Vagina (tissue), 2 donors: ENCODE measurements at regions not wholly inside any gene's neighbourhood (a gene's known extent, or its start where the extent isn't known, plus 50 kb on each side); places are given as distances from the start of the nearest gene placed in this dataset.

Source experiments
- DNase-seq, 2 donors: peaks; one replicate each; pipeline ENCODE4 v3.0.0-alpha.2; 2017; ENCODE audit errors: extremely low spot score in 2 of 2
- H3K27ac ChIP-seq: fragments of 200-600 bp; sonication (generic); one replicate; pipeline ENCODE4 v1.5.1; 2019
- H3K27me3 ChIP-seq: fragments of 200-600 bp; sonication (generic); one replicate; pipeline ENCODE4 v1.5.1; 2019
- H3K36me3 ChIP-seq, 2 donors: fragments of 200-600 bp; sonication (generic); one replicate each; pipeline ENCODE4 v1.5.1; 2017 to 2019
- H3K4me1 ChIP-seq: fragments of 200-600 bp; sonication (generic); one replicate; pipeline ENCODE4 v1.5.1; 2019
- H3K4me3 ChIP-seq, 2 donors: fragments of 200-600 bp; sonication (generic); 1 replicate in 1 of 2; 2 replicates in 1 of 2; pipeline ENCODE4 v1.5.1; 2016 to 2019
- H3K9me3 ChIP-seq: fragments of 200-600 bp; sonication (generic); one replicate; pipeline ENCODE4 v1.5.1; 2019
- CTCF ChIP-seq, 3 experiments: fragments of 450-650 bp in 2 of 3; fragments of 200-600 bp in 1 of 3; sonication (generic) in 1 of 3; IDR thresholded peaks; one replicate each; pipeline ENCODE4 v1.5.1; 2017 to 2019; ENCODE audit warnings: antibody characterized with exemption in 3 of 3, mild to moderate bottlenecking in 2 of 3, moderate library complexity in 2 of 3
- POLR2A ChIP-seq, 2 donors: fragments of 450-650 bp; IDR thresholded peaks; one replicate each; pipeline ENCODE4 v1.6.1; 2017; ENCODE audit warnings: antibody characterized with exemption in 2 of 2, mild to moderate bottlenecking in 2 of 2, moderate library complexity in 2 of 2
- POLR2AphosphoS5 ChIP-seq, 2 donors: sonication (generic); formaldehyde crosslinking; IDR thresholded peaks; one replicate each; pipeline ENCODE4 v1.9.0; 2017; ENCODE audit warnings: antibody characterized with exemption in 2 of 2, mild to moderate bottlenecking in 2 of 2, low read depth in 1 of 2; ENCODE audit not compliant: insufficient read depth in 1 of 2
- intact Hi-C: fragments of 100-400 bp; cut with DNase I; formaldehyde crosslinking; loops from one replicate; pipeline ENCODE4 v1.15.1; 2023

- no peaks in the 10 kb centered on the region for H3K27me3 ChIP-seq
- no peak overlapping the region for H3K4me3 ChIP-seq
- no peaks in the 10 kb centered on the region for H3K4me1 ChIP-seq
- no peak for DNase-seq
- H3K9me3 ChIP-seq, result no peaks in the 10 kb centered on the region
- H3K36me3 ChIP-seq, result no peaks in the 10 kb centered on the region
- H3K27ac ChIP-seq, result no peak overlapping the region
- intact Hi-C loops, result no loop called here
- TF ChIP-seq CTCF (IDR thresholded peaks at IDR 0.05) (no peak), POLR2AphosphoS5 (IDR thresholded peaks at IDR 0.05; ENCODE audit: insufficient read depth in 1 of 2, low read depth in 1 of 2) (no peak), POLR2A (IDR thresholded peaks at IDR 0.05) (no peak)
Observed at GRCh38 chr13:84031120-84031519, 148.8 kb upstream of the SLITRK1 start.

- Histone ChIP-seq H3K27ac (no peak overlapping the region), H3K36me3 (no peaks in the 10 kb centered on the region), H3K4me1 (no peaks in the 10 kb centered on the region), H3K9me3 (no peaks in the 10 kb centered on the region), H3K27me3 (no peaks in the 10 kb centered on the region), H3K4me3 (no peak overlapping the region)
- TF ChIP-seq POLR2AphosphoS5 (IDR thresholded peaks at IDR 0.05; ENCODE audit: insufficient read depth in 1 of 2, low read depth in 1 of 2) (no peak), CTCF (IDR thresholded peaks at IDR 0.05) (no peak), POLR2A (IDR thresholded peaks at IDR 0.05) (no peak)
- no peak for DNase-seq
- intact Hi-C loops, result no loop called here
Observed at GRCh38 chr13:84029396-84029795, 147.1 kb upstream of the SLITRK1 start.

DNA sequence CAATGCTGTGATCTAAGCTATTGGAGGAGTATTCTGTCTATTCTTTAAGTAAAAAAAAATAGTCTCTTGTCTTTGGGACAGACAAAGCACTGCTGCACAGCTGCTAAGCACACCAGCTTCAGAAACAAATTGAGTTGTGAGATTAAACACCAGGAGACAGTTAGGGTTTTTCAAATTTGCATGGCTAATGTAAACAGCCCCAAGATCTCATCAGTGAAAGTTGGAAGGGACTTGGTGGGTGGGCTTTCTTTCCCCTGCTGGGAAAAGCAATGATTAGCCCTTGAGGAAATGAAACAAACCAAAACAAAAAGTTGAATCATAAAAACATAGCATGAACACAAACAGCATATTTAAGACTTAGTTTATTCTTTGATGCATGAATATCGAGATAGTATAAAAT, 143.6 kb upstream of the SLITRK1 start:
- Histone ChIP-seq H3K27ac (no peak overlapping the region), H3K9me3 (no peaks in the 10 kb centered on the region), H3K36me3 (no peaks in the 10 kb centered on the region), H3K4me1 (no peaks in the 10 kb centered on the region), H3K4me3 (no peak overlapping the region), H3K27me3 (no peaks in the 10 kb centered on the region)
- TF ChIP-seq POLR2AphosphoS5 (IDR thresholded peaks at IDR 0.05; ENCODE audit: insufficient read depth in 1 of 2, low read depth in 1 of 2) (no peak), CTCF (IDR thresholded peaks at IDR 0.05) (no peak), POLR2A (IDR thresholded peaks at IDR 0.05) (no peak)
- DNase-seq, result no peak
- intact Hi-C loops, result no loop called here

- Histone ChIP-seq H3K27me3 (no peaks in the 10 kb centered on the region), H3K9me3 (no peaks in the 10 kb centered on the region), H3K27ac (no peak overlapping the region), H3K4me1 (no peaks in the 10 kb centered on the region), H3K36me3 (no peaks in the 10 kb centered on the region), H3K4me3 (no peak overlapping the region)
- intact Hi-C loops, result no loop called here
- TF ChIP-seq POLR2A (IDR thresholded peaks at IDR 0.05), result no peak
- TF ChIP-seq POLR2AphosphoS5 (IDR thresholded peaks at IDR 0.05; ENCODE audit: insufficient read depth in 1 of 2, low read depth in 1 of 2), result no peak
- no peak for TF ChIP-seq CTCF (IDR thresholded peaks at IDR 0.05)
- no peak for DNase-seq
Observed at GRCh38 chr13:83996415-83996814, 114.1 kb upstream of the SLITRK1 start.

- Histone ChIP-seq H3K9me3 (no peaks in the 10 kb centered on the region), H3K4me3 (no peak overlapping the region), H3K4me1 (no peaks in the 10 kb centered on the region), H3K27me3 (no peaks in the 10 kb centered on the region), H3K27ac (no peak overlapping the region), H3K36me3 (no peaks in the 10 kb centered on the region)
- TF ChIP-seq CTCF (IDR thresholded peaks at IDR 0.05), result no peak
- TF ChIP-seq POLR2A (IDR thresholded peaks at IDR 0.05), result no peak
- TF ChIP-seq POLR2AphosphoS5 (IDR thresholded peaks at IDR 0.05; ENCODE audit: insufficient read depth in 1 of 2, low read depth in 1 of 2), result no peak
- intact Hi-C loops, result no loop called here
- DNase-seq, result no peak
Observed at GRCh38 chr13:83995930-83996329, 113.7 kb upstream of the SLITRK1 start.
